Mucosa of descending colon (tissue), 3 donors: ENCODE measurements at regions not wholly inside any gene's neighbourhood (a gene's known extent, or its start where the extent isn't known, plus 50 kb on each side); places are given as distances from the start of the nearest gene placed in this dataset.
"Not testable (repeated sequence)": the region's sequence is repeated elsewhere in the genome, so short reads cannot be mapped to it uniquely, and the experiment has no call there.

Experiments used
- ATAC-seq: fragments of 200-7000 bp; cut with Tn5 transposase; one replicate; pipeline ENCODE4 v1.9.1; 2020; ENCODE audit warnings: mild to moderate bottlenecking, moderate library complexity
- DNase-seq, 3 donors: peaks; one replicate each; pipeline ENCODE4 v3.0.0-alpha.2; 2020
- H3K36me3 ChIP-seq: fragments of 200-600 bp; one replicate; pipeline ENCODE4 v1.8.0; 2021; ENCODE audit warnings: low read depth, mild to moderate bottlenecking
- H3K4me1 ChIP-seq: fragments of 200-600 bp; one replicate; pipeline ENCODE4 v1.8.0; 2021; ENCODE audit warnings: low read depth, mild to moderate bottlenecking
- H3K4me3 ChIP-seq: fragments of 200-600 bp; one replicate; pipeline ENCODE4 v1.8.0; 2021; ENCODE audit warnings: mild to moderate bottlenecking
- H3K9me3 ChIP-seq: fragments of 200-600 bp; one replicate; pipeline ENCODE4 v1.8.0; 2021; ENCODE audit warnings: mild to moderate bottlenecking
- intact Hi-C, 2 donors: fragments of 100-400 bp; cut with DNase I in 1 of 2; cut with micrococcal nuclease in 1 of 2; formaldehyde crosslinking; loops; one replicate each; pipeline versions ENCODE4 v1.11.0 to v1.11.1; 2022; cut with DNase I, micrococcal nuclease
- donor health status: DM: no; HTN: no; CAD: no; lungs with moderate emphysema.
- donor health status: DM: no; HTN: no; CAD: no.
- donor health status: DM: no; HTN: yes; CAD: no.

GRCh38 chr21:9972018-9972417 is 549.4 kb upstream of the TPTE start:
- DNase-seq, H3K4me1 ChIP-seq, H3K36me3 ChIP-seq, ATAC-seq, H3K4me3 ChIP-seq, intact Hi-C loops: not testable (repeated sequence)
- H3K9me3 ChIP-seq = peaks cover 38% of the 10 kb centered on the region

DNA sequence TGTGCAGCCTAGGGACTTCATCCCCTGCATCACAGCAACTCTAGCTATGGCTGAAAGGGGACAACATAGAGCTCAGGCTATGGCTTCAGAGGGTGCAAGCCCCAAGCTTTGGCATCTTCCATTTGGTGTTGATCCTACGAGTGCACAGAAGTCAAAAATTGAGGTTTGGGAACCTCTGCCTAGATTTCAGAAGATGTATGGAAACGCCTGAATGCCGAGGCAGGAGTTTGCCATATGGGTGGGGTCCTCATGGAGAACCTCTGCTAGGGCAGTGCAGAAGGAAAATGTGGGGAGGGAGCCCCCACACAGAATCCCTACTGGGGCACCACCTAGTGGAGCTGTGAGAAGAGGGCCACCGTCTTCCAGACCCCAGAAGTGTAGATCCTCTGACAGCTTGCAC is 543.0 kb upstream of the TPTE start:
- intact Hi-C loops, H3K4me3 ChIP-seq, DNase-seq, H3K4me1 ChIP-seq, ATAC-seq, H3K36me3 ChIP-seq: not testable (repeated sequence)
- peaks cover 43% of the 10 kb centered on the region for H3K9me3 ChIP-seq

- H3K4me1 ChIP-seq, H3K4me3 ChIP-seq, DNase-seq, intact Hi-C loops, H3K36me3 ChIP-seq, ATAC-seq: not testable (repeated sequence)
- peaks cover 37% of the 10 kb centered on the region for H3K9me3 ChIP-seq
Measured at GRCh38 chr21:9997507-9997906, 523.9 kb upstream of the TPTE start.

DNA sequence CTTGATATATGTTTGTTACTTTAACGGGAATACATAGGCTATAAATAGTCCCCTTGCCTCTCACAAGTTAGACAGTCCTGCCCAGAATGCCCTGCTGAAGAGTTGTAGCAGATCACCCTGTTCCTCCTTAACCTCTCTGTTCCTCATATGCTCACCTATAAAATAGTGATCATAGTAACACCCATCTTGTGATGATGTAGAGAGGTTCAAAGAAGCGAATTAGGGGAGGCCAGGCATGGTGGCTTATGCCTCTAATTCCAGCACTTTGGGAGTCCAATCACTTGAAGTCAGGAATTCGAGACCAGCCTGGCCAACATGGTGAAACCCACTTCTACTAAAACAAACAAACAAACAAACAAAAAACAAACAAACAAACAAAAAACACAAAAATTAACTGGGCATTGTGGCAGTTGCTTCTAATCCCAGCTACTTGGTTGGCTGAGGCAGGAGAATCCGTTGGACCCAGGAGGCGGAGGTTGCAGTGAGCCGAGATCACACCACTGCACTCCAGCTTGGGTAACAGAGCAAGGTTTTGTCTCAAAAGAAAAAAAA is 518.5 kb upstream of the TPTE start:
- intact Hi-C loops, DNase-seq, H3K4me3 ChIP-seq, ATAC-seq, H3K4me1 ChIP-seq, H3K36me3 ChIP-seq: not testable (repeated sequence)
- peaks cover 48% of the 10 kb centered on the region for H3K9me3 ChIP-seq

- H3K4me3 ChIP-seq, DNase-seq, ATAC-seq, H3K36me3 ChIP-seq, H3K4me1 ChIP-seq, intact Hi-C loops: not testable (repeated sequence)
- peaks cover 56% of the 10 kb centered on the region for H3K9me3 ChIP-seq
Measured at GRCh38 chr21:10005791-10006190, 515.6 kb upstream of the TPTE start.

GRCh38 chr21:10016991-10017390 is 504.4 kb upstream of the TPTE start:
- H3K9me3 ChIP-seq = peaks cover 52% of the 10 kb centered on the region
- H3K4me1 ChIP-seq, intact Hi-C loops, ATAC-seq, H3K4me3 ChIP-seq, H3K36me3 ChIP-seq, DNase-seq: not testable (repeated sequence)

- H3K4me3 ChIP-seq, H3K36me3 ChIP-seq, H3K4me1 ChIP-seq, DNase-seq, ATAC-seq, intact Hi-C loops: not testable (repeated sequence)
- H3K9me3 ChIP-seq = peaks cover 55% of the 10 kb centered on the region
Measured at GRCh38 chr21:10017757-10018156, 503.6 kb upstream of the TPTE start.

GRCh38 chr21:10021462-10021861 is 499.9 kb upstream of the TPTE start:
- intact Hi-C loops, H3K36me3 ChIP-seq, ATAC-seq, H3K4me3 ChIP-seq, DNase-seq, H3K4me1 ChIP-seq: not testable (repeated sequence)
- peaks cover 67% of the 10 kb centered on the region for H3K9me3 ChIP-seq

DNA sequence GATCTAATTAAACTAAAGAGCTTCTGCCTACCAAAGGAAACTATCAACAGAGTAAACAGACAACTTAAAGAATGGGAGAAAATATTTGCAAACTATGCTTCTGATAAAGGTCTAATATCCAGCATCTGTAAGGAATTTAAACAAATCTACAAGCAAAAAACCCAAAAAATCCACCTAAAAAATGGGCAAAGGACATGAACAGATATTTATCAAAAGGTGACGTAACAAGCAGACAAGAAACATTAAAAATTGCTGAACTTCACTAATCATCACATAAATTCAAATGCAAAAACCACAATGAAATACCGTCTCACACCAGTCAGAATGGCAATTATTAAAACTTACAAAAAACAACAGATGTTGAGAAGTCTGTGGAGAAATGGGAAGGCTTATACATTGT is 498.6 kb upstream of the TPTE start:
- ATAC-seq, H3K36me3 ChIP-seq, intact Hi-C loops, H3K4me3 ChIP-seq, DNase-seq, H3K4me1 ChIP-seq: not testable (repeated sequence)
- H3K9me3 ChIP-seq = peaks cover 62% of the 10 kb centered on the region
